Testis (tissue), 2 donors: ENCODE measurements at regions not wholly inside any gene's neighbourhood (a gene's known extent, or its start where the extent isn't known, plus 50 kb on each side); places are given as distances from the start of the nearest gene placed in this dataset.

ENCODE experiments used
- DNase-seq: peaks from one replicate; pipeline ENCODE4 v3.0.0-alpha.2; 2019
- H3K27ac ChIP-seq, 2 donors: fragments of 200-600 bp; sonication (generic); one replicate each; pipeline ENCODE4 v1.5.1; 2019
- H3K27me3 ChIP-seq: fragments of 200-600 bp; sonication (generic); one replicate; pipeline ENCODE4 v1.5.1; 2019
- H3K36me3 ChIP-seq: fragments of 200-600 bp; sonication (generic); one replicate; pipeline ENCODE4 v1.5.1; 2017; ENCODE audit warnings: low read depth; ENCODE audit errors: missing control alignments
- H3K4me1 ChIP-seq: fragments of 200-600 bp; sonication (generic); one replicate; pipeline ENCODE4 v1.5.1; 2019
- H3K4me3 ChIP-seq, 2 donors: fragments of 200-600 bp; sonication (generic); one replicate each; pipeline ENCODE4 v1.5.1; 2017 to 2019
- H3K9me3 ChIP-seq: fragments of 200-600 bp; sonication (generic); one replicate; pipeline ENCODE4 v1.5.1; 2017
- POLR2A ChIP-seq: fragments of 450-650 bp; IDR thresholded peaks from one replicate; pipeline ENCODE4 v1.6.1; 2017; ENCODE audit warnings: antibody characterized with exemption, mild to moderate bottlenecking, moderate library complexity
- WGBS, 2 donors: methylation state at CpG; one replicate each; pipeline ENCODE4 v1.1.5; 2018; 5-methylcytosine and 5-hydroxymethylcytosine counted together
- intact Hi-C: fragments of 100-400 bp; cut with DNase I; formaldehyde crosslinking; loops from one replicate; pipeline ENCODE4 v1.15.1; 2023; ENCODE audit warnings: low total_unique reads
- TF ChIP-seq, protein P1 (sequence below), 3 experiments: fragments of 450-650 bp in 2 of 3; fragments of 200-600 bp in 1 of 3; sonication (generic) in 1 of 3; IDR thresholded peaks; one replicate each; pipeline ENCODE4 v1.5.1; 2016 to 2019; ENCODE audit warnings: antibody characterized with exemption in 3 of 3, mild to moderate bottlenecking in 2 of 3, moderate library complexity in 1 of 3

GRCh38 chr18:64438178-64438577 is 289.3 kb upstream of the LINC00305 start:
- H3K4me1 ChIP-seq: no peaks in the 10 kb centered on the region
- 81 to 85% methylated on average over 4 of the region's 4 CpGs for WGBS, 2 donors
- TF ChIP-seq, protein P1, sequence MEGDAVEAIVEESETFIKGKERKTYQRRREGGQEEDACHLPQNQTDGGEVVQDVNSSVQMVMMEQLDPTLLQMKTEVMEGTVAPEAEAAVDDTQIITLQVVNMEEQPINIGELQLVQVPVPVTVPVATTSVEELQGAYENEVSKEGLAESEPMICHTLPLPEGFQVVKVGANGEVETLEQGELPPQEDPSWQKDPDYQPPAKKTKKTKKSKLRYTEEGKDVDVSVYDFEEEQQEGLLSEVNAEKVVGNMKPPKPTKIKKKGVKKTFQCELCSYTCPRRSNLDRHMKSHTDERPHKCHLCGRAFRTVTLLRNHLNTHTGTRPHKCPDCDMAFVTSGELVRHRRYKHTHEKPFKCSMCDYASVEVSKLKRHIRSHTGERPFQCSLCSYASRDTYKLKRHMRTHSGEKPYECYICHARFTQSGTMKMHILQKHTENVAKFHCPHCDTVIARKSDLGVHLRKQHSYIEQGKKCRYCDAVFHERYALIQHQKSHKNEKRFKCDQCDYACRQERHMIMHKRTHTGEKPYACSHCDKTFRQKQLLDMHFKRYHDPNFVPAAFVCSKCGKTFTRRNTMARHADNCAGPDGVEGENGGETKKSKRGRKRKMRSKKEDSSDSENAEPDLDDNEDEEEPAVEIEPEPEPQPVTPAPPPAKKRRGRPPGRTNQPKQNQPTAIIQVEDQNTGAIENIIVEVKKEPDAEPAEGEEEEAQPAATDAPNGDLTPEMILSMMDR (IDR thresholded peaks at IDR 0.05): no peak
- no peak for TF ChIP-seq POLR2A
- no peak overlapping the region for H3K27ac ChIP-seq
- no peak overlapping the region for H3K4me3 ChIP-seq
- intact Hi-C loops: no loop called here
- no peaks in the 10 kb centered on the region for H3K9me3 ChIP-seq
- no peak for DNase-seq
- H3K27me3 ChIP-seq: no peaks in the 10 kb centered on the region
- no peaks in the 10 kb centered on the region for H3K36me3 ChIP-seq

DNA sequence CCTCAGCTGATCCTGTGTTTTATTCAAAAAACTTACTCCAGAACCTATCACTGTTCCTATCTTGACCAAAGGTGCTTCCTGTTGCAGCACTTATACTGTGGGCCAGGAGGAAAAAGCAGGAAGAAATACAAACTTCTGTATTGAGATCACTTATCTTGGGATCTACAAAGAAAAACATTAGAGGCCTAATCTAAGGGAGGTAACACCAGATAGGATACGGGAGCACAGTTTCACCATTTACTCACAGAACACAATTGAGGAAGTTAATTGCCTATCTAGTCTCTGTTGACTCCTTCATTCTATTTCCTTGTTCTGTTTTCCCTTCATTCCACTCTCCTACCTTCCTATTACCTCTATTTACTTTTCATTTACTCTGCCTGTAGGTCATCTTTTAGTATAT is 287.2 kb upstream of the LINC00305 start:
- Histone ChIP-seq H3K27me3 (no peaks in the 10 kb centered on the region), H3K9me3 (no peaks in the 10 kb centered on the region), H3K36me3 (no peaks in the 10 kb centered on the region), H3K4me1 (no peaks in the 10 kb centered on the region), H3K4me3 (peak overlapping the region in 1 of 2 donors; percentile 1), H3K27ac (no peak overlapping the region)
- WGBS, 2 donors: 53 to 64% methylated on average over 1 of the region's 1 CpG
- TF ChIP-seq, protein P1 (IDR thresholded peaks at IDR 0.05): no peak
- no peak for TF ChIP-seq POLR2A
- intact Hi-C loops: no loop called here
- DNase-seq: no peak

GRCh38 chr18:64419156-64419555 is 270.3 kb upstream of the LINC00305 start:
- TF ChIP-seq POLR2A: no peak
- TF ChIP-seq, protein P1 (IDR thresholded peaks at IDR 0.05): no peak
- no peaks in the 10 kb centered on the region for H3K9me3 ChIP-seq
- H3K27ac ChIP-seq: no peak overlapping the region
- WGBS, 2 donors: 87 to 95% methylated on average over 2 of the region's 2 CpGs
- DNase-seq: no peak
- no peaks in the 10 kb centered on the region for H3K4me1 ChIP-seq
- intact Hi-C loops: no loop called here
- H3K4me3 ChIP-seq: no peak overlapping the region
- H3K36me3 ChIP-seq: no peaks in the 10 kb centered on the region
- no peaks in the 10 kb centered on the region for H3K27me3 ChIP-seq

- no peak for DNase-seq
- Histone ChIP-seq H3K27me3 (no peaks in the 10 kb centered on the region), H3K9me3 (no peaks in the 10 kb centered on the region), H3K27ac (no peak overlapping the region), H3K4me3 (no peak overlapping the region), H3K4me1 (no peaks in the 10 kb centered on the region), H3K36me3 (no peaks in the 10 kb centered on the region)
- 45 to 63% methylated on average over 1 of the region's 1 CpG for WGBS, 2 donors
- TF ChIP-seq, protein P1 (IDR thresholded peaks at IDR 0.05): no peak
- TF ChIP-seq POLR2A: no peak
- intact Hi-C loops: no loop called here
Observed at GRCh38 chr18:64416990-64417389, 268.1 kb upstream of the LINC00305 start.

DNA sequence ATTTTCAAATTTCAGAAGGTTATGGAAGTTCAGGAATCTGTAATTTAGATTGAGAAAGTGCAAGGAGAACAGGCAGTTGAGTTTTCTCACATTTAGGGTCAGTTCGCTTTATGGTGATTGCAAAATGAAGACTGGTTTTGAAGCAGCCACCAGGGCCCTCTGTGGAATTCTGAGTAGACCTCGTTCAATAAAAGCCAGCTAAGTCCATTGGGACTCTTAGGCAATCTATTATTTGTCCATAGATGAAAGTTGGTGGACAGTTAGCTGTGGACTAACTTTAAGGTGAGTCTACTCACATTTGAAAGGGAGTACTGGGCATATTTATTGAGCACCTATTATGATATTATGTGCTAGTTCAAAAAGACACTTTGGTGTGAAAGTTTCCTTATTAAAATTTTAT is 266.3 kb upstream of the LINC00305 start:
- Histone ChIP-seq H3K4me1 (no peaks in the 10 kb centered on the region), H3K27ac (no peak overlapping the region), H3K9me3 (no peaks in the 10 kb centered on the region), H3K36me3 (no peaks in the 10 kb centered on the region), H3K4me3 (no peak overlapping the region), H3K27me3 (no peaks in the 10 kb centered on the region)
- WGBS, 2 donors: 89 to 98% methylated on average over 2 of the region's 2 CpGs
- no peak for DNase-seq
- intact Hi-C loops: no loop called here
- TF ChIP-seq, protein P1 (IDR thresholded peaks at IDR 0.05): no peak
- no peak for TF ChIP-seq POLR2A
